Spleen (tissue), 7 donors: ENCODE measurements at regions not wholly inside any gene's neighbourhood (a gene's known extent, or its start where the extent isn't known, plus 50 kb on each side); places are given as distances from the start of the nearest gene placed in this dataset.

Experiments used
- POLR2AphosphoS5 ChIP-seq, 3 donors: sonication (generic); formaldehyde crosslinking; IDR thresholded peaks; one replicate each; pipeline ENCODE4 v1.5.1; 2017; ENCODE audit warnings: antibody characterized with exemption in 3 of 3
- TF ChIP-seq, protein P1 (sequence below), 11 experiments: fragments of 200-600 bp in 7 of 11; fragments of 450-650 bp in 4 of 11; sonication (generic) in 4 of 11; IDR thresholded peaks in 8 of 11; conservative IDR thresholded peaks in 3 of 11; 1 replicate in 7 of 11; 2 replicates in 4 of 11; pipeline versions ENCODE4 v1.4.0 to v1.8.0; 2016 to 2021; ENCODE audit warnings: antibody characterized with exemption in 11 of 11, inconsistent platforms in 4 of 11, mild to moderate bottlenecking in 1 of 11
- donor health status: DM: no; HTN: no; CAD: no; lungs with moderate emphysema.
- donor health status: DM: no; HTN: no; CAD: no.
- donor health status: DM: no; HTN: no; CAD: no.

GRCh38 chr10:114749510-114749909 lies 72.1 kb upstream of the FHIP2A start:
- no peak for TF ChIP-seq POLR2AphosphoS5 (IDR thresholded peaks at IDR 0.05)
- TF ChIP-seq, protein P1, sequence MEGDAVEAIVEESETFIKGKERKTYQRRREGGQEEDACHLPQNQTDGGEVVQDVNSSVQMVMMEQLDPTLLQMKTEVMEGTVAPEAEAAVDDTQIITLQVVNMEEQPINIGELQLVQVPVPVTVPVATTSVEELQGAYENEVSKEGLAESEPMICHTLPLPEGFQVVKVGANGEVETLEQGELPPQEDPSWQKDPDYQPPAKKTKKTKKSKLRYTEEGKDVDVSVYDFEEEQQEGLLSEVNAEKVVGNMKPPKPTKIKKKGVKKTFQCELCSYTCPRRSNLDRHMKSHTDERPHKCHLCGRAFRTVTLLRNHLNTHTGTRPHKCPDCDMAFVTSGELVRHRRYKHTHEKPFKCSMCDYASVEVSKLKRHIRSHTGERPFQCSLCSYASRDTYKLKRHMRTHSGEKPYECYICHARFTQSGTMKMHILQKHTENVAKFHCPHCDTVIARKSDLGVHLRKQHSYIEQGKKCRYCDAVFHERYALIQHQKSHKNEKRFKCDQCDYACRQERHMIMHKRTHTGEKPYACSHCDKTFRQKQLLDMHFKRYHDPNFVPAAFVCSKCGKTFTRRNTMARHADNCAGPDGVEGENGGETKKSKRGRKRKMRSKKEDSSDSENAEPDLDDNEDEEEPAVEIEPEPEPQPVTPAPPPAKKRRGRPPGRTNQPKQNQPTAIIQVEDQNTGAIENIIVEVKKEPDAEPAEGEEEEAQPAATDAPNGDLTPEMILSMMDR (IDR thresholded peaks at IDR 0.05 in 8 of 11, conservative IDR thresholded peaks at IDR 0.05 in 3 of 11), result no peak
